DND-41 (cell line): ENCODE measurements at regions not wholly inside any gene's neighbourhood (a gene's known extent, or its start where the extent isn't known, plus 50 kb on each side); places are given as distances from the start of the nearest gene placed in this dataset.

Source experiments
- CTCF ChIP-seq: IDR thresholded peaks from 2 replicates; pipeline ENCODE4 v1.5.1; 2012; ENCODE audit warnings: borderline replicate concordance, low read length, moderate library complexity, mild to moderate bottlenecking; ENCODE audit not compliant: poor library complexity, severe bottlenecking; ENCODE audit errors: extremely low read depth
- EZH2 ChIP-seq: IDR thresholded peaks from 3 replicates; pipeline ENCODE4 v1.6.1; 2012; ENCODE audit warnings: borderline replicate concordance, low read depth, mild to moderate bottlenecking, moderate library complexity, low read length, inconsistent platforms; ENCODE audit not compliant: severe bottlenecking

- TF ChIP-seq CTCF (peak; percentile 25), EZH2 (no peak)
Observed at GRCh38 chr2:239588451-239589269, 187.8 kb upstream of the HDAC4 start.
